ENCODE measurements at regions not wholly inside any gene's neighbourhood (a gene's known extent, or its start where the extent isn't known, plus 50 kb on each side); places are given as distances from the start of the nearest gene placed in this dataset.

DNA sequence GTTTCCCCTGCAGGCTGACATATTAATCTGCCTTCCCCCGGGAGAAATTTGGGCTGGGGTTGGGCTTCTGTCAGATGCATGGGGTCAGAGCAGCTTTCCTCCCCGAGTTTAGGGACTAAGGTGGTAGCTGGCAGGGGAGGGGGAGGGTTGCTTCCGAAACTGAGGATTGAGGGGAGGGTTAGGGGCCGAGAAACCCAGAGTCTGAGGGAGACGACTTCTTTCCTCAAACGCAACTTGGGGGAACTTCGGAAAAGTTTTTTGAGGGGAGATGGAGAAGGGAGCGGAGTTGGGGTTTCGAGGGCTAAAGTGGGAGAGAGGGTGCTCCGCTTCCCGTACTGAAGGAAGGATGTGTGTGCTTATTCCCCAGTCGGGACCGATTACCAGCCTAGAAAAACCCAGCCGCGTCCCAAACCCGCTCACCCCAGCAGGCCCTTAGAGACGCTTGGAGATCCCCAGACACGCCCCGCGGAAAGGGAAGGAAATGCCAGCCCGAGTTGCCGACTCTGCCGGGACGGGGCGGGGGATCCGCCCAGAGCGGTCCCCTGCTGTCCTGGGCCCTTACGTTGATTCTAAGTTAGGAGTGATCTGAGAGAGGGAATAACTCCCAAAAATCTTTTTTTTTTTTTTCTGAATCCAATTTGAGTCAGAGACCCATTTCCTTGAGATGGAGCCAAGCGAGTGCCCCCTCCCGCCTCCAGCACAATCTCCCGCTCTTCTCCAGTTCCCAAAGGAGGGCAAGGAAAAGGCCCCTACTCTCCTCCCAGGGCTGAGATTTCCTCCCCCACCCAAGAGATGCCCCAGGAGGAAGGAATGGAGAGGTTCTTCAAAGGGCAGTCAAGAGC, 61.9 kb downstream of the SMUG1 start:
- TF ChIP-seq, protein P1, sequence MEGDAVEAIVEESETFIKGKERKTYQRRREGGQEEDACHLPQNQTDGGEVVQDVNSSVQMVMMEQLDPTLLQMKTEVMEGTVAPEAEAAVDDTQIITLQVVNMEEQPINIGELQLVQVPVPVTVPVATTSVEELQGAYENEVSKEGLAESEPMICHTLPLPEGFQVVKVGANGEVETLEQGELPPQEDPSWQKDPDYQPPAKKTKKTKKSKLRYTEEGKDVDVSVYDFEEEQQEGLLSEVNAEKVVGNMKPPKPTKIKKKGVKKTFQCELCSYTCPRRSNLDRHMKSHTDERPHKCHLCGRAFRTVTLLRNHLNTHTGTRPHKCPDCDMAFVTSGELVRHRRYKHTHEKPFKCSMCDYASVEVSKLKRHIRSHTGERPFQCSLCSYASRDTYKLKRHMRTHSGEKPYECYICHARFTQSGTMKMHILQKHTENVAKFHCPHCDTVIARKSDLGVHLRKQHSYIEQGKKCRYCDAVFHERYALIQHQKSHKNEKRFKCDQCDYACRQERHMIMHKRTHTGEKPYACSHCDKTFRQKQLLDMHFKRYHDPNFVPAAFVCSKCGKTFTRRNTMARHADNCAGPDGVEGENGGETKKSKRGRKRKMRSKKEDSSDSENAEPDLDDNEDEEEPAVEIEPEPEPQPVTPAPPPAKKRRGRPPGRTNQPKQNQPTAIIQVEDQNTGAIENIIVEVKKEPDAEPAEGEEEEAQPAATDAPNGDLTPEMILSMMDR (IDR thresholded peaks at IDR 0.05): no peak
- intact Hi-C loops (cut with micrococcal nuclease): no loop called here
- Histone ChIP-seq H2AFZ (ENCODE audit: insufficient read depth, low read depth, low read length, poor library complexity, severe bottlenecking) (peak overlapping the region; percentile 51), H3K4me2 (replicated peaks; ENCODE audit: extremely low read depth, low read length, poor library complexity, severe bottlenecking) (peak overlapping the region; percentile 75), H3K9me3 (replicated peaks in 1 of 2; ENCODE audit: control insufficient read depth in 1 of 2, insufficient read depth in 1 of 2, low read length in 2 of 2) (peaks cover 0 to 12% of the 10 kb centered on the region in 2 donors), H3K27me3 (ENCODE audit: control insufficient read depth in 2 of 2, insufficient read depth in 2 of 2, low read length in 2 of 2) (peaks cover 31 to 84% of the 10 kb centered on the region in 2 donors), H4K20me1 (ENCODE audit: insufficient read depth, low read length) (no peaks in the 10 kb centered on the region), H3K36me3 (replicated peaks in 1 of 2; ENCODE audit: control insufficient read depth in 1 of 2, insufficient read depth in 2 of 2, low read length in 2 of 2) (no peaks in the 10 kb centered on the region), H3K4me3 (replicated peaks in 1 of 3; ENCODE audit: low read depth in 2 of 3, low read length in 3 of 3) (peak overlapping the region in 2 of 3 experiments; percentile 1 to 68), H3K27ac (ENCODE audit: low read depth in 1 of 2, low read length in 2 of 2) (no peak overlapping the region), H3K4me1 (ENCODE audit: control insufficient read depth in 1 of 2, insufficient read depth in 2 of 2, low read length in 2 of 2) (peaks cover 29 to 32% of the 10 kb centered on the region in 2 donors), H3K9ac (ENCODE audit: insufficient read depth, low read length, poor library complexity, severe bottlenecking) (peak overlapping the region; percentile 36), H3K79me2 (ENCODE audit: insufficient read depth, low read length) (no peaks in the 10 kb centered on the region)
- Mint-ChIP-seq H3K27ac (peak overlapping the region in 1 of 7 donors; percentile 46), H3K4me3 (peak overlapping the region; percentile 59 to 85), H3K27me3 (ENCODE audit: low read depth in 3 of 3) (peaks cover 89 to 100% (median 89%) of the 10 kb centered on the region in 3 donors), H3K36me3 (peaks cover 7 to 10% of the 10 kb centered on the region in 2 donors), H3K9me3 (peaks cover 0 to 25% (median 6%) of the 10 kb centered on the region in 7 donors), H3K4me1 (peaks cover 39% of the 10 kb centered on the region)
- 3% methylated on average over 15 of the region's 31 CpGs for WGBS (ENCODE audit: insufficient coverage)
- peak; percentile 28 to 62 (median 36) for DNase-seq

DNA sequence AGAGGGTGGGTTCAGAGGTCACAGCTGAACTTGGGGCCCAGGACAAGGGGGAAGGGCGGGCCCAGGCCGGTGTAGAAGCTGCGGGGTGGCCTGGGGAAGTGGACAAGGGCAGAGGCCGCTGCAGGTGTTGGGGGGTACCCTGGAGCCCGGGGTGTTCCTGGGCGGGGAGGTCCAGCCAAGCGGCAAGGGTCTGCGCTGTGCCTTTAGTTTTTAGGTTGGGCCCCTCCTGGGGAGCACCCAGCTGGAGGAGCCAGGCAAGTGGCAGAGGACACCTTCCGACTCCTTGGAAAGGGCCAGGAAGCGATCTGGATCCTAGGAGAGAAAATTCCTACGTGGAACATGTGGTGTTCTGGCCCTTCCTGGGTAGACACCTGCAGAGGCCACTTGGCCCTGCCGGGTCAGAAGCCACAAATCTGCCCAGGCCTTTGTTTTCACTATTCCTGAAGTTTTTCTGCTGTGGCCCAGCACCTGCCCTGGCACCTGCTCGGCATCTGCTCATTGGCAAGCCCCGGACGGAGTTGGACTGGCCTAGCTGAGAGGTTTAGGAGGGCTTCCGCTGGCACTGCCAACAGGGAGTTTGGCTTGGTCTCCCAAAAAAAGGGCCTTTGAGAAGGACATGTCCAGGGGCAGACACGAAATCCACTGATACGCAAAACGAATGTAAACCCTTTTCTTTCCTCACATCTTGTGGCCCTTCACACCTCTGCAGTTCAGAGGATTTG, 61.1 kb downstream of the SMUG1 start:
- peak overlapping the region; percentile 75 for H3K4me2 ChIP-seq (replicated peaks; ENCODE audit: extremely low read depth, low read length, poor library complexity, severe bottlenecking)
- no peaks in the 10 kb centered on the region for H4K20me1 ChIP-seq (ENCODE audit: insufficient read depth, low read length)
- peaks cover 39% of the 10 kb centered on the region for H3K4me1 Mint-ChIP-seq
- H3K27ac ChIP-seq (ENCODE audit: low read depth in 1 of 2, low read length in 2 of 2): no peak overlapping the region
- H3K4me3 ChIP-seq (replicated peaks in 1 of 3; ENCODE audit: low read depth in 2 of 3, low read length in 3 of 3): peak overlapping the region in 1 of 3 experiments; percentile 68
- intact Hi-C loops (cut with micrococcal nuclease): no loop called here
- peaks cover 89 to 99% (median 90%) of the 10 kb centered on the region in 3 donors for H3K27me3 Mint-ChIP-seq (ENCODE audit: low read depth in 3 of 3)
- peak overlapping the region in 1 of 7 donors; percentile 46 for H3K27ac Mint-ChIP-seq
- peaks cover 0 to 25% (median 6%) of the 10 kb centered on the region in 7 donors for H3K9me3 Mint-ChIP-seq
- peaks cover 7 to 10% of the 10 kb centered on the region in 2 donors for H3K36me3 Mint-ChIP-seq
- H3K9ac ChIP-seq (ENCODE audit: insufficient read depth, low read length, poor library complexity, severe bottlenecking): no peak overlapping the region
- peak overlapping the region; percentile 59 to 85 for H3K4me3 Mint-ChIP-seq
- no peak for DNase-seq
- no peaks in the 10 kb centered on the region for H3K79me2 ChIP-seq (ENCODE audit: insufficient read depth, low read length)
- H2AFZ ChIP-seq (ENCODE audit: insufficient read depth, low read depth, low read length, poor library complexity, severe bottlenecking): no peak overlapping the region
- H3K9me3 ChIP-seq (replicated peaks in 1 of 2; ENCODE audit: control insufficient read depth in 1 of 2, insufficient read depth in 1 of 2, low read length in 2 of 2): peaks cover 0 to 12% of the 10 kb centered on the region in 2 donors
- H3K36me3 ChIP-seq (replicated peaks in 1 of 2; ENCODE audit: control insufficient read depth in 1 of 2, insufficient read depth in 2 of 2, low read length in 2 of 2): no peaks in the 10 kb centered on the region
- H3K27me3 ChIP-seq (ENCODE audit: control insufficient read depth in 2 of 2, insufficient read depth in 2 of 2, low read length in 2 of 2): peaks cover 28 to 87% of the 10 kb centered on the region in 2 donors
- peaks cover 29 to 32% of the 10 kb centered on the region in 2 donors for H3K4me1 ChIP-seq (ENCODE audit: control insufficient read depth in 1 of 2, insufficient read depth in 2 of 2, low read length in 2 of 2)
- 80% methylated on average over 17 of the region's 19 CpGs for WGBS (ENCODE audit: insufficient coverage)
- TF ChIP-seq, protein P1 (IDR thresholded peaks at IDR 0.05): no peak
